HEK293T (cell line): ENCODE measurements at regions not wholly inside any gene's neighbourhood (a gene's known extent, or its start where the extent isn't known, plus 50 kb on each side); places are given as distances from the start of the nearest gene placed in this dataset.
"Not testable (repeated sequence)": the region's sequence is repeated elsewhere in the genome, so short reads cannot be mapped to it uniquely, and the experiment has no call there.

Source experiments
- CTCF ChIA-PET: fragments of 350-600 bp; formaldehyde crosslinking; extraction: SDS; loops from one replicate; lab custom pipeline; 2021; ENCODE audit warnings: antibody characterized with exemption, inconsistent platforms; lab: Yijun Ruan, JAX
- POLR2A ChIA-PET: fragments of 350-600 bp; formaldehyde crosslinking; extraction: SDS; loops from one replicate; lab custom pipeline; 2020; ENCODE audit warnings: antibody characterized with exemption, inconsistent platforms; lab: Yijun Ruan, JAX
- DNase-seq: peaks from one replicate; pipeline ENCODE4 v3.0.0; 2012; ENCODE audit warnings: mixed read lengths; ENCODE audit errors: extremely low spot score
- ARNT ChIP-seq: fragments of 450-650 bp; IDR thresholded peaks from 2 replicates; pipeline ENCODE4 v1.6.1; 2017; ENCODE audit warnings: mild to moderate bottlenecking
- BHLHE40 ChIP-seq: fragments of 450-650 bp; IDR thresholded peaks from 2 replicates; pipeline ENCODE4 v1.6.1; 2016; ENCODE audit warnings: mild to moderate bottlenecking, moderate library complexity, borderline replicate concordance
- CTBP1 ChIP-seq: fragments of 450-650 bp; IDR thresholded peaks from 2 replicates; pipeline ENCODE4 v1.6.1; 2016; ENCODE audit warnings: borderline replicate concordance
- ELF4 ChIP-seq: fragments of 450-650 bp; IDR thresholded peaks from 2 replicates; pipeline ENCODE4 v1.6.1; 2017; ENCODE audit warnings: antibody characterized with exemption
- FOXA1 ChIP-seq: fragments of 450-650 bp; IDR thresholded peaks from 2 replicates; pipeline ENCODE4 v1.6.1; 2016; ENCODE audit warnings: mild to moderate bottlenecking
- FOXK2 ChIP-seq: fragments of 450-650 bp; IDR thresholded peaks from 2 replicates; pipeline ENCODE4 v1.6.1; 2016; ENCODE audit warnings: mild to moderate bottlenecking
- FOXM1 ChIP-seq: fragments of 450-650 bp; IDR thresholded peaks from 2 replicates; pipeline ENCODE4 v1.6.1; 2017; ENCODE audit warnings: mild to moderate bottlenecking, borderline replicate concordance
- HDGF ChIP-seq: fragments of 450-650 bp; IDR thresholded peaks from 2 replicates; pipeline ENCODE4 v1.6.1; 2017; ENCODE audit warnings: antibody characterized with exemption, borderline replicate concordance
- L3MBTL2 ChIP-seq: fragments of 450-650 bp; conservative IDR thresholded peaks from 2 replicates; pipeline ENCODE4 v1.6.1; 2016; ENCODE audit warnings: mild to moderate bottlenecking
- LEF1 ChIP-seq: fragments of 450-650 bp; IDR thresholded peaks from 2 replicates; pipeline ENCODE4 v1.6.1; 2017; ENCODE audit warnings: mild to moderate bottlenecking, borderline replicate concordance
- NFRKB ChIP-seq: fragments of 450-650 bp; IDR thresholded peaks from 2 replicates; pipeline ENCODE4 v1.6.1; 2016; ENCODE audit warnings: mild to moderate bottlenecking, moderate library complexity
- PKNOX1 ChIP-seq: fragments of 450-650 bp; IDR thresholded peaks from 2 replicates; pipeline ENCODE4 v1.6.1; 2016
- SP1 ChIP-seq: fragments of 450-650 bp; IDR thresholded peaks from 2 replicates; pipeline ENCODE4 v1.6.1; 2017
- SUZ12 ChIP-seq: fragments of 450-650 bp; IDR thresholded peaks from 2 replicates; pipeline ENCODE4 v1.6.1; 2016; ENCODE audit warnings: mild to moderate bottlenecking
- TARDBP ChIP-seq: fragments of 450-650 bp; IDR thresholded peaks from 2 replicates; pipeline ENCODE4 v1.6.1; 2016
- ZNF384 ChIP-seq: fragments of 450-650 bp; IDR thresholded peaks from 2 replicates; pipeline ENCODE4 v1.6.1; 2016

DNA sequence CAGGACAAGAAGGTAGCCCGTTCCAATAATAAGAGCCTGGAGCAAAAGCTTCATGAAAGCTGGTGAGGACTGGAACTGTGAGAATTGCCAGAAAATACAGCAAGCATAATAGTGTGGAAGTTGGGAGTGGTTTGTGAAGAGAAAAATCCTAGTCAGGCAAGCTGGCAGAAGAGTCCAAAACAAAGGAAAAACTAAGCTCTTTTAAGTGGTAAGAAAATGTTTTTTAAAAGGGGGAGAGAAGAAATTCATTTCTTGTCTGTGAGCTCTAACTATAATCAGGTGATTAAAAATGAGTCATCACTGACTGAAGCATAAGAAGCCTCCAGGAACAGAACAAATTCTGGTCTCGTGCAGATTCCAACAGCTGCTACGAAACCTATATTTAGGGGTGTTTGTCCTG, 102.6 kb downstream of the CAAP1 start:
- TF ChIP-seq FOXA1, result no peak
- no peak for TF ChIP-seq ELF4
- TF ChIP-seq ZNF384, result no peak
- TF ChIP-seq CTBP1, result no peak
- TF ChIP-seq PKNOX1, result no peak
- TF ChIP-seq NFRKB, result no peak
- TF ChIP-seq TARDBP, result no peak
- TF ChIP-seq SUZ12, result no peak
- no peak for TF ChIP-seq L3MBTL2
- TF ChIP-seq FOXM1, result no peak
- TF ChIP-seq LEF1, result no peak
- TF ChIP-seq FOXK2, result no peak
- TF ChIP-seq BHLHE40, result no peak
- POLR2A ChIA-PET, result no interaction called here
- CTCF ChIA-PET, result no interaction called here
- DNase-seq, result no peak

DNA sequence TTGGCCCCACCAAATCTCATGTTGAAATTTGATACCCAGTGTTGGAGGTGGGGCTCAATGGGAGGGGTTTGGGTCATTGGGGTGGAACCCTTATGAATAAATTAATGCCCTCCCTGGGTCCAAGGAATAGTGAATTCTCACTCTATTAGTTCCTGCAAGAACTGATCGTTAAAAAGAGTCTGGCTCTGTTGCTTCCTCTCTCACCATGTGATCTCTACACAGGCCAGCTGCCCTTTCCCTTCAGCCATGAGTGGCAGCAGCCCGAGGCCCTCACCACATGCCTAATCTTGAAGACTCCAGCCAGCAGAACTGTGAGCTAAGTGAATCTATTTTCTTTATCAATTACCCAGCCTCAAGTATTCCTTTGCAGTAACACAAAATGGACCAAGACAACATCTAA, 106.0 kb downstream of the CAAP1 start:
- POLR2A ChIA-PET, result no interaction called here
- no peak for DNase-seq
- CTCF ChIA-PET, result no interaction called here
- TF ChIP-seq LEF1, result no peak
- TF ChIP-seq ZNF384, result no peak
- TF ChIP-seq ELF4, result no peak
- TF ChIP-seq TARDBP, result no peak
- no peak for TF ChIP-seq BHLHE40
- no peak for TF ChIP-seq ARNT
- TF ChIP-seq SUZ12, result no peak
- no peak for TF ChIP-seq L3MBTL2
- no peak for TF ChIP-seq HDGF
- no peak for TF ChIP-seq SP1
- no peak for TF ChIP-seq FOXK2

- CTCF ChIA-PET, result no interaction called here
- TF ChIP-seq L3MBTL2 (no peak), TARDBP (no peak), FOXM1 (no peak), NFRKB (no peak), ARNT (no peak), LEF1 (no peak), FOXK2 (no peak), PKNOX1 (no peak), FOXA1 (no peak)
- POLR2A ChIA-PET, result no interaction called here
- DNase-seq, result no peak
Observed at GRCh38 chr9:26782899-26783298, 109.7 kb downstream of the CAAP1 start.

DNA sequence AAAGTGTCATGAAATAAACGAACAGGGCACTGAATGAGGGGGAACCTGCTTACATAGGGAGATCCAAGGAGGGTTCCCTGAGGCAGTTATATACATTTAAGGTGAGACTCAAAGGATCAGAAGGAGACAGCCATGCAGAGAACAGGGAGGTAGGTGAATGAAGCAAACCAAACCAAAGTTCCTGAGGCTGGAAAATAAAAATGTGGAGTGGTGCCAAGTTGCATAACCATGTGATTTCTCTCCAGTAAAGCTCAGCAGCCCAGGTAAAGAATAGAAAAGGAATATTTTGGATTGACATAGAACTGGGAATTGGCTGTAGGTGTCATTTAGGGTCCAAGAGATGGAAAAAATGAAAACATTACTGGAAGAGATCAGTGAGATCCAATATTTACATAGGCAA, 110.7 kb downstream of the CAAP1 start:
- CTCF ChIA-PET, result no interaction called here

DNA sequence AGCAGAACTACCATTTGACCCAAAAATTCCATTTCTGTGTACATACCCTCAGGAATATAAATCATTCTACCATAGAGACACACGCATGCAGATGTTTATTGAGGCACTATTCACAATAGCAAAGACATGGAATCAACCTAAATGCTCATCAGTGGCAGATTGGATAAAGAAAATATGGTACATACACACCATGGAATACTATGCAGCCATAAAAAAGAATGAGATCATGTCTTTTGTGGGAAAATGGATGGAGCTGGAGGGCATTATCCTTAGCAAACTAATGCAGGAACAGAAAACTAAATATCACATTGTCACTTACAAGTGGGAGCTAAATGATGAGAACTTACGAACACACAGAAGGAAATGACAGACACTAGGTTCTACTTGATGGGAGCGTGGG, 112.3 kb downstream of the CAAP1 start:
- POLR2A ChIA-PET, CTCF ChIA-PET, DNase-seq: not testable (repeated sequence)

More for the DNA sequence above, 110.7 kb downstream of the CAAP1 start:
- DNase-seq, result no peak
- no peak for TF ChIP-seq FOXK2
- POLR2A ChIA-PET, result no interaction called here

DNA sequence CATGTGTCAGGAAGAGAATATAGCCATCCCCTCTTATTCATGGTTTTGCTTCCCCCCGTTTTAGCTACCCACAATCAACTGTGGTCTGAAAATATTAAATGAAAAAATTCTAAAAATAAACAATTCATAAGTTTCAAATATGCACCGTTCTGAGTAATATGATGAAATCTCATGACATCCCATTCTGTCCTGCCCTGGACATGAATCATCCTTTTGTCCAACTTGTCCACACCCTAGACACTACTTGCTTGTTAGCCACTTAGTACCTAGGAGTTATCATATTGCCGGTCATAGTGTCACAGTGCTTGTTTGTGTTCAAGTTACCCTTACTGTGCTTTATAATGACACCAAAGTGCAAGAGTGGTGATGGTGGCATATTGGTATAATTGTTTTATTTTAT, 113.5 kb downstream of the CAAP1 start:
- no peak for DNase-seq
- ChIA-PET CTCF (interaction anchor here (0.6 kb wide), 1 partner anchor 253 kb away, joined by 3 read pairs; no protein-coding TSS in a partner anchor), POLR2A (no interaction called here)
- TF ChIP-seq NFRKB (no peak), ZNF384 (no peak), ELF4 (no peak), PKNOX1 (no peak), L3MBTL2 (no peak), SP1 (no peak), ARNT (no peak), BHLHE40 (no peak), HDGF (no peak), CTBP1 (no peak), TARDBP (no peak), FOXM1 (no peak), LEF1 (no peak), FOXA1 (no peak), FOXK2 (no peak), SUZ12 (no peak)

DNA sequence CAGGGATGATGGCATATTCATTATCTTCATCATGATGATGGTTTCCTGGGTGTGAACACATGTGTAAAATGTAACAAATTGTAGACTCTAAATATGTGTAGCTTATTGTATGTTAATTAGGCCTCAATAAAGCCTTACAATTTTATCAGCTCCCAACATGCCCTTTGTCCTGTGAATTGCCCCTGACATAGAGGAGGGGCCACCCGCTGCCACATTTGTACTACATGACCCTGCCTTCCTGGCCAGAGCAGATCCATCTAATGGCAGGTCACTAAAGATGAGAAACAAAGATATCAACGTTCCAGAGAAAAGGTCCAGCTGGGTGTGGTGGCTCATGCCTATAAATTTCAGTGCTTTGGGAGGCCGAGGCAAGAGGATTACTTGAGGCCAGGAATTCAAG, 117.2 kb downstream of the CAAP1 start:
- CTCF ChIA-PET, result no interaction called here
- no peak for TF ChIP-seq BHLHE40
- no peak for TF ChIP-seq PKNOX1
- TF ChIP-seq HDGF, result no peak
- TF ChIP-seq FOXM1, result no peak
- no peak for TF ChIP-seq LEF1
- no peak for TF ChIP-seq FOXK2
- TF ChIP-seq ZNF384, result no peak
- no peak for TF ChIP-seq L3MBTL2
- no peak for TF ChIP-seq TARDBP
- no peak for TF ChIP-seq CTBP1
- no peak for TF ChIP-seq ARNT
- no peak for TF ChIP-seq FOXA1
- DNase-seq, result no peak
- POLR2A ChIA-PET, result no interaction called here
